ENCODE measurements at regions not wholly inside any gene's neighbourhood (a gene's known extent, or its start where the extent isn't known, plus 50 kb on each side); places are given as distances from the start of the nearest gene placed in this dataset.

DNA sequence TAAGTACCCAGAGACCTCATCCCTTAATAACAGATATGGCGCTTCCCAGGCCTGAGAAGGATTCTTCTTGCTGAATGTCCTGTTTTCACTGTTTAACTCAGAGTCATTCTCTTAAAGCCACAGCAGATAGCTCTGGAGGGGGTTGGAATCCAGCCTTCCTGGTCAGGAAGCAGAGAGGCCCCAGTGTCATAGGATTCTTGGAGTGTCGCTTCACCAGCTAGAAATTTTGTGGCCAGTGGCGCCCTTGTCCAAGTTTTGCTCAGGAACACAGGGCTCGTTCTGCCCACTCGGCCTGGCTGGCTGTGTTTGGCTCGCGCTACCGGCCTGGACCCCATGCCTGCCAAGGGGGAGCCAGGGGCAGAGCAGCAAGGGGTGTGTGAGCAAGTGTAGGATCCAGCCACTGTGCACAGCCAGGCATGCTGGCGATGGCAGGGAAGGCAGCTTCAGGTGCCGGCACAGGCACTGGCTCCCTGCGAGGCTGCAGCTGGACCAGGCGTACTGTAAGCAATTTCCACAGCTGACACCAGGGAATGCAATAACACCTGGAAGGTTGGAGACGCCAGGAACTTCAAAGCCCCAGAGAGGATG lies 214.8 kb upstream of the SESN3 start:
- H3K27ac Mint-ChIP-seq = no peak overlapping the region
- no peaks in the 10 kb centered on the region for H3K36me3 Mint-ChIP-seq
- DNase-seq (no peak), ATAC-seq (no peak)
- no peak overlapping the region for H3K4me3 Mint-ChIP-seq
- peaks cover 1 to 21% (median 13%) of the 10 kb centered on the region in 4 donors for H3K4me1 Mint-ChIP-seq
- POLR2A ChIA-PET = no interaction called here
- H3K9me3 Mint-ChIP-seq = peaks cover 0 to 5% (median 0%) of the 10 kb centered on the region in 9 donors
- H3K27me3 Mint-ChIP-seq = no peaks in the 10 kb centered on the region

DNA sequence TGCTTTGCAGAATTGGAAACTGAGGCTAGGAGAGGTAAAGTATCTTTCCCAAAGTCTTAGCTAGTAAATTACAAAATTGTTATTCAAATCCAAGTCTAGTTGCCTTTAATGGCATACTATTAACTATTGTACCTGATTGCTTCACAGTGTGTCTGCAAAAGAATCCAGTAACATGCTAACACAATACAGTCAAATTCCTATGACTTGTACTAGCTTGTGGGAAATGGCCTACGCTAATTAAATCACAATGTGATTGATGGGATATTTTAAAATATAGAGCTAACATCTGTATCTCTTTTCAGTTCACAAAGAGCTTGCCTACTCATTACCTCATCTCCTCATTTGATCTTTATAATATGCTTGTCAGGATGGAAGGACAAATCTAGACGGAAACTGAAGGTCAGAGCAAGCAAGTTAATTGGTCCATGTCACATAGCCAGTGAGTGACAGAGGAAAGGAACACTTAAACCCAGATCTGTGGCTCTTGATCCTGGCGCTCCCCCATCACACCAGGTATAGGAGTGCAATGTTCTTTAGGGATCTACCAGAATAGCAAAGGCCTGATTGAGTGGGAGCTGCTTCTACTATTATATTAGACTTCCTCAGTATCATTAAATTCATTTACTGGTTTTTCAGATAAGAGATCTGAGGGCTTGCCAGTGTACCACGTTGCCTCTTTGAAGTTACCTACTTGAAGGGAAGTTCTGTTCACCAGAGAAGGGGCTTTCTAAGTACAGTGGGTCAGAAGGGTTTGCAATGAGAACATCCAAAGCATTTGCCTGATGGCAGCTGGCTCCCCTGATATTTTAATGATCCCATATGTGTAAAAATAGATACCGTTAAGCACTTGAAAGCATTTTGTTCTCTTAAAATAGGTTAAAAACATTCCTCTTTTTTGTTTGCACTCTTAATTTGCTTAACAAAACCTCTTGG lies 213.6 kb upstream of the SESN3 start:
- Mint-ChIP-seq H3K27ac (peak overlapping the region in 2 of 10 donors; percentile 20 to 51), H3K27me3 (no peaks in the 10 kb centered on the region), H3K36me3 (no peaks in the 10 kb centered on the region), H3K4me3 (no peak overlapping the region), H3K4me1 (peaks cover 1 to 21% (median 13%) of the 10 kb centered on the region in 4 donors), H3K9me3 (peaks cover 0 to 5% (median 0%) of the 10 kb centered on the region in 9 donors)
- ATAC-seq (peak; percentile 57 to 68), DNase-seq (peak in 3 of 10 donors; percentile 3 to 17 (median 6))
- POLR2A ChIA-PET = no interaction called here

DNA sequence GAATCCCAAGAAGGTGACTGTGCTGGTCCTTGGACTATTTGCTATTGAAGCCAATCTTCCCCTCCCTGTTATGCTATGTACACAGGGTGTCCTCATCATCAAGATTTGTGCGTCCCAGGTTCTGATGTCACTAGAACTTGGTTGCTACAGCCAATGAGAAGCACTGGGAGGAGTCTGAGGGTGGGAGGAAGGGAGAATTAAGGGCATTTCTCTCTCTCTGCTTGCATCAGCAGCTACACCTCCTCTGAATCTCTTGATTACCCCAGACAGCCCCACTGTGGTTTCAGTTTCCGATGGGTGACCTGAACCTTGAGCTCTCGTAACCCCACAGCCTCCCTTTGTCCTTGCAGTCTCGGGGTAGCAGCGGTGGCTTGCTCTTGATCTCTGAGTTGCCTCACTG lies 212.4 kb upstream of the SESN3 start:
- no peak for DNase-seq
- no peak overlapping the region for H3K4me3 Mint-ChIP-seq

DNA sequence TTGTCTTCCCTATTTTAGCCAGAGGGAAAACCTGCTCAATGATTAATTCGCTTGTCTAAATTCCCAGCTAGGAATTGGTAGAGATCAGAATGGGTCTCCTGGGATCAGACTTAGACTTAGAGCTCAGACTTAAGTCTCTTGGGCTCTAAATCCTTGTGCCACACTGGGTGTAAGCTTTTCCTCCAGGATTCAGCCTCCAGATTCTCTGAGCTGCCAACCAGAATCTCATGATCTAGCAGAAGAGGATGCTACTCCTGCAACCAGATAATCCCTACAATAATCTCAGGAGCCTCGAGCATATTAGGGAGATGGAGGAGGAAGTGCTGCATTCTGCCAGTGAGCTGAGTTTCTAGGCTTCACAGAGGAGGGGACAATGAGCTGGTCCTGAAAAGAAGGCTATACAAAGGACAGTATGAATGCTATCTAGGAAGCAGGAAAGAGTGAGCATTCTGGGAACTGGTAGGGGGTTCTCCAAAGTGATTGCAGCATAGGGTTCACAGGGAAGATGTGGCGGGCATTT lies 211.6 kb upstream of the SESN3 start:
- DNase-seq = no peak
- H3K27ac Mint-ChIP-seq = no peak overlapping the region
- no peaks in the 10 kb centered on the region for H3K36me3 Mint-ChIP-seq
- no peak overlapping the region for H3K4me3 Mint-ChIP-seq
- H3K9me3 Mint-ChIP-seq = peaks cover 0 to 5% (median 0%) of the 10 kb centered on the region in 9 donors
- peaks cover 1 to 21% (median 13%) of the 10 kb centered on the region in 4 donors for H3K4me1 Mint-ChIP-seq
- POLR2A ChIA-PET = no interaction called here
- no peaks in the 10 kb centered on the region for H3K27me3 Mint-ChIP-seq
- no peak for ATAC-seq

More for the DNA sequence above, 212.4 kb upstream of the SESN3 start:
- no peaks in the 10 kb centered on the region for H3K36me3 Mint-ChIP-seq
- no peak for ATAC-seq
- H3K27me3 Mint-ChIP-seq = no peaks in the 10 kb centered on the region
- H3K27ac Mint-ChIP-seq = no peak overlapping the region
- H3K9me3 Mint-ChIP-seq = peaks cover 0 to 5% (median 0%) of the 10 kb centered on the region in 9 donors
- peaks cover 1 to 21% (median 13%) of the 10 kb centered on the region in 4 donors for H3K4me1 Mint-ChIP-seq
- POLR2A ChIA-PET = no interaction called here

DNA sequence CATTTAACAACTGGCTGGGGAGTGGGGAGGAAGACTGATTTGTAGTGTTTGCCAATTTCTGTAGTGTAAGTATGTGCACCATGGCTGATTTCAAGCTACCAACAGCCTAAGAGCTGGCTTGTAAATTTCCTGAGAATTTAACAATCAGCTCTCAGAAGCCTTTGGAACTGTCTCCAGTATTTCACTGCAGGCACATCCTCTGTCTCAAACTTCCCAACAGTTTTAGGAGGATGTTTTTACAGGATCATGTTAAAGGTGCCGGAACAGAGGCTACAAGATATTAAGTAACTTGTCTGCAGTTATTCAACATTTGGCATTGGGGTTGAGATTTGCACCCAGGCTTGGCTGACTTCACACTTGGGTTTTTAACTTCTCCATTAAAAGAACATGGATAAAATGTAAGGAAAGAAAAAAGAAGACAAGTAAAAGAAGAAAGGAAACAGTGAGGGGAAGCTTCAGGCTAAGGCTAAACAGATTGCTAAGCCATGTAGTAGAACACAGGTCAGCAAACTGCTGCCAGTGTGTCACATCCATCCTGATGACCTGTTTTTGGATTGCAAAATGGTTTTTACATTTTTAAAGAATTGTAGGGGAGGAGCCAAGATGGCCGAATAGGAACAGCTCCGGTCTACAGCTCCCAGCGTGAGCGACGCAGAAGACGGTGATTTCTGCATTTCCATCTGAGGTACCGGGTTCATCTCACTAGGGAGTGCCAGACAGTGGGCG lies 204.8 kb upstream of the SESN3 start:
- DNase-seq (no peak), ATAC-seq (no peak)
- H3K36me3 Mint-ChIP-seq = no peaks in the 10 kb centered on the region
- H3K4me1 Mint-ChIP-seq = peaks cover 5 to 21% (median 18%) of the 10 kb centered on the region in 4 donors
- H3K27ac Mint-ChIP-seq = peak overlapping the region in 2 of 10 donors; percentile 25 to 58
- H3K27me3 Mint-ChIP-seq = peaks cover 0 to 8% (median 4%) of the 10 kb centered on the region in 5 donors
- H3K4me3 Mint-ChIP-seq = no peak overlapping the region
- POLR2A ChIA-PET = interaction anchor here (0.7 kb wide), 1 partner anchor 283 kb away, joined by 3 read pairs; no protein-coding TSS in a partner anchor
- no peaks in the 10 kb centered on the region for H3K9me3 Mint-ChIP-seq

DNA sequence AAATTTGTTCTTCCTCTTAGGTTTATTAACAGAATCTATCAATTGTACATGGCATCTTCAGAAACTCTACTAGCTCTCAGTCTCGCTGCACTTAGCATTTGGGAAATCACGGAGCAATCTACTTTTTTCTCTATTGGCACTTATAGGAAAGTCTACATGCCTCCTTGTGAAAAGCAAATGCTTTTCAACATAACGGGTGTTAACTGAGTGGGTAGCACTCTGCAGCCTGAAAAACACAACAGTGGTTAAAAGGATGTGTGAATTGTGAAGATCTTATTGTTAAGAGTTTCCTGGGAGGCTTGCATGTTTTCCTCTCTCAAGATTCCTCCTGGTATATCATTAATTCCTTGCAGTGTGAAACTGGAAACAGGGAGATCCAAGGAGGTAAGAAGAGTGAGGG lies 204.2 kb upstream of the SESN3 start:
- no peak for ATAC-seq
- Mint-ChIP-seq H3K4me1 (peaks cover 5 to 21% (median 18%) of the 10 kb centered on the region in 4 donors), H3K27ac (peak overlapping the region in 2 of 10 donors; percentile 25 to 58), H3K4me3 (peak overlapping the region in 2 of 10 donors; percentile 4 to 39), H3K27me3 (peaks cover 0 to 8% (median 4%) of the 10 kb centered on the region in 5 donors), H3K9me3 (no peaks in the 10 kb centered on the region), H3K36me3 (no peaks in the 10 kb centered on the region)
- no peak for DNase-seq
- POLR2A ChIA-PET = interaction anchor here (0.7 kb wide), 1 partner anchor 282 kb away, joined by 3 read pairs; no protein-coding TSS in a partner anchor

DNA sequence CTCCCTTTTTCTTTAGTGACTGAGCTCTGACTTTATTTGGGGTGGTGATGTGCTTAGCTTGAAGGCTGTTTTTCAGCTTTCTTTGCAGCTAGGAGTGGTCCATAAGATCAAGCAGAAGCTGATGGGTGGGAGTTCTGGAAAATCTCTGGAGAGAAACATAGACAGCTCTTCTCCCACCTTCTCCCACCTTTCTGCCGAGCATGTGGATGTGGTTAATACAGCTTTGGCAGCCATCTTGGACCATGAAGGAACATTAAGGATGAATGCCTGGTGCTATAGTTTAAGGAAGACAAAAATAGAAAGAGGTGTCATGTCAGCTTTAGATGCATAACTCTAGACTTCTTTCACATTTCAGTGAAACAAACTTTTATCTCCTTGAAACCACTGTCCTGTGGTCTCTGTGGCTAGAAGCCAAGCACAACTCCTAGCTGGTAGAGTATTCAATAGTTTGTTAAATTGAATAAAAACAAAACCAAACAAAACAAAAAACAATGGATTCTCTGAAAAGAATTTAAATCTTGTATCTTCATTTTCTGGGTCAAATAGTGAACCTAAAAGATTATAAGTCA lies 203.6 kb upstream of the SESN3 start:
- H3K27ac Mint-ChIP-seq = peak overlapping the region in 2 of 10 donors; percentile 21 to 23
- H3K36me3 Mint-ChIP-seq = no peaks in the 10 kb centered on the region
- POLR2A ChIA-PET = no interaction called here

DNA sequence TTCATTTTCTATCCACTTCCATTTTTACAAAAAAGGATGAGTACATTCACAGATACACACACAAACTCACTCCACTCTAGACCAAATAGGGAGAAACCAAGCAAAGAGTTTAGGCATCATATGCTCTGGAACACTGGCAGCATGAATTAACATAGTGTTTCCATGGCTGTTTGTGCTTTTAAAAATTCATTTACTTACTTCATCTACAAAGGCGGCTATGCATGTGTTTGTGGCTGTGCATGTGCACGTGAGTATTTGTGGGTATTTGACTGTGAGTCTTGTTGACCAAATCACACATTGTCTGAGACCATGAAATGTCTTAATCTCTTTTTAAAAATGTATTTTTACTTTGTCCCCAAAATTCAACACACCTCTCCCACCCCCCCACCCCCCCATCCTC lies 203.0 kb upstream of the SESN3 start:
- Mint-ChIP-seq H3K36me3 (no peaks in the 10 kb centered on the region), H3K4me3 (no peak overlapping the region), H3K27ac (no peak overlapping the region), H3K4me1 (peaks cover 5 to 21% (median 18%) of the 10 kb centered on the region in 4 donors), H3K9me3 (no peaks in the 10 kb centered on the region), H3K27me3 (peaks cover 0 to 8% (median 4%) of the 10 kb centered on the region in 5 donors)
- ATAC-seq (no peak), DNase-seq (no peak)
- POLR2A ChIA-PET = no interaction called here

More for the DNA sequence above, 203.6 kb upstream of the SESN3 start:
- ATAC-seq (no peak), DNase-seq (no peak)
- H3K4me1 Mint-ChIP-seq = peaks cover 5 to 21% (median 18%) of the 10 kb centered on the region in 4 donors
- H3K27me3 Mint-ChIP-seq = peaks cover 0 to 8% (median 4%) of the 10 kb centered on the region in 5 donors
- H3K4me3 Mint-ChIP-seq = peak overlapping the region in 2 of 10 donors; percentile 18 to 19
- no peaks in the 10 kb centered on the region for H3K9me3 Mint-ChIP-seq

DNA sequence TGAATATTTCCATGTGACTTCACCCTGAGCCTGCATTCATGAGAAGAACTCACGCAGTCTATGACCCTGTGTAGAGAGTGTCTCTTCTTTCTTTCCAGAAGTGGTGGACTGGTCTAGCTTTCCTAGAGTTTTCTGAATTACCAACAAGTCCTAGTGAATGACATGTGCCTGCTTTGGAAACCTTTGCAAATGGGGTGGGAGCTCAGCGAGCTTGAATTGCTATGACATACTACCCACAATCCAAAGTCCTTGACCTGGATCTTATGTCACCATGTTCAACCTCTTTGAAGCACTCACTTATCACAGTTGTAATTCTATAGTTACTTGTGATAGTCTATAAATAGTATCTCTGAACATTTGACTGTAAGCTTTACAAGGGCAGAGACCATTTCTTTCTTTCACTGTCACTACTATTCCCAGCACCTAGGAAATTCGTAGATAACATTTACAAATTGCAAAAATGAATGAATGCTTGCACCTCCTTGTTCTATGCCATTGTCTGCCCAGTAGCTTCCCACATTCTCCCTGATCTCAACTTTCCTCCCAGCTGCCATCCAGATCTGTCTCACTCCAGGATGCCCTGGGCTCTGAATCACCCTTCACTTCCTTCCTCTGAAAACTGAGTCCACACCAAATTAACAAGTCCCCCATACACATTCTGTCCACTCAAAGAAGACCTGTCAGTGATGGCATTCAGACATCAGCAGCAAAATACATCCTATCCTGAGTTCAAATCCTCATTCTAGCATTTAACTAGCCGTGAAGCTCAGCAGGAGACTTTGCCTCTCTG lies 201.9 kb upstream of the SESN3 start:
- ATAC-seq = no peak
- no peak overlapping the region for H3K4me3 Mint-ChIP-seq
- no peak for DNase-seq
- no peak overlapping the region for H3K27ac Mint-ChIP-seq
- H3K9me3 Mint-ChIP-seq = no peaks in the 10 kb centered on the region
- POLR2A ChIA-PET = no interaction called here
- H3K4me1 Mint-ChIP-seq = peaks cover 5 to 21% (median 18%) of the 10 kb centered on the region in 4 donors
- H3K36me3 Mint-ChIP-seq = no peaks in the 10 kb centered on the region
- H3K27me3 Mint-ChIP-seq = peaks cover 0 to 8% (median 4%) of the 10 kb centered on the region in 5 donors

DNA sequence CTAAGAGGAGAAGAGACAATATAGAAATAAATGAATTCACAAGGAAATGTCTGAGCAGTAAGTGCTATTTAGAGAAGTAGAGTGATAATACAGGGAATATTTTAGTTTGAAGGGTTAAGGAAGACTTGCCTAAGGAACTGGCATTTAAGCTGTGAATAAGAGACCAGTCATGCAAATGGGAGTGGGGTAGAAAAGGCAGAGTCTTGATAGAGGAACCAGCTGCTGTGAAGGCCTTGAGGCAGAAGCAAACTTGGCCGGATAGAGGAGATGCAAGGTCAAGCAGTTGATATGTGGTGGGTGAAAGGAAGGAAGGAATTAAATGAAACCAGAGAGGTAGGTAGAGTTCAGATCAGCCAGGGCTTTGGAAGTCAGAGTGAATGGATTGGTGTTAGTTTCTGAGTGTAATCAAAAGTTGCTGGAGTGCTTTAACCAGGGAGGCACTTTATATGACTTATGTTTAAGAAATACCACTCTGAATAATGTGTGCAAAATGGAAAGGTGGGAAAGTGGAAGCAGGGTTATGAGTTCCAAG lies 198.4 kb upstream of the SESN3 start:
- DNase-seq (no peak), ATAC-seq (no peak)
- no peak overlapping the region for H3K27ac Mint-ChIP-seq
- no peak overlapping the region for H3K4me3 Mint-ChIP-seq
- no peaks in the 10 kb centered on the region for H3K9me3 Mint-ChIP-seq
- H3K4me1 Mint-ChIP-seq = peaks cover 4 to 11% (median 5%) of the 10 kb centered on the region in 4 donors
- POLR2A ChIA-PET = no interaction called here
- H3K27me3 Mint-ChIP-seq = peaks cover 3 to 17% (median 5%) of the 10 kb centered on the region in 5 donors
- no peaks in the 10 kb centered on the region for H3K36me3 Mint-ChIP-seq

DNA sequence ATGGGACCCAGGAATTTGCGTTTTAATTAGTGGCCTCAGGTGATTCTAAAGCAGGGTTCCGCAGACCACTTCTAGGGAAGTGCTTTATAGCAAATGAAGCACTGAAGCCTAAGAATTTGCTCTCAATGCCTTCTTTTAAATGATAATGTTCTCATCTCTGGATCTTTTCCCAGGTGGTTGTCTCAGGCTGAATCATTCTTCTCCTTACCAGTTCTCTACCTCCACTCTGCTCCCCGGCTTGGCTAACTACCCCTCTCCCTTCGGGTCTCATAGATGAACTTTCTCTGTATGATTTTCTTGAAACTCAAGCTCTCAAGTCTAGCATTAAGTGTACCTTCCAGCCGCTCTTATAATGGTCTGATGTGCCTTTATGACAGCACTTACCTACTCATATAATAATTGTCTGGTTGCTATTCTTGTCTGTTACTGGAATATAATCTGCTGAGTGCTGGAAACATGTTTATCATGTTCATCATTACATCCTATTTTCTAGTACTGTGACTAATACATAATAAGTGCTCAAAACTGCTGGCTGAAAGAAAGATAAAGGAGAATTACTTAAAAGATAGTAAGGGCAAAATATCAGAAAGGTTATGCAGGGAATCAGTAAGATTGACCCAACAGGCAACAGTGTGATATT lies 195.9 kb upstream of the SESN3 start:
- POLR2A ChIA-PET = no interaction called here
- ATAC-seq = no peak
- H3K4me3 Mint-ChIP-seq = no peak overlapping the region
- no peaks in the 10 kb centered on the region for H3K36me3 Mint-ChIP-seq
- H3K27me3 Mint-ChIP-seq = peaks cover 0 to 9% (median 4%) of the 10 kb centered on the region in 5 donors
- H3K9me3 Mint-ChIP-seq = no peaks in the 10 kb centered on the region
- no peaks in the 10 kb centered on the region for H3K4me1 Mint-ChIP-seq
- H3K27ac Mint-ChIP-seq = no peak overlapping the region
- no peak for DNase-seq
